ENCODE measurements at regions not wholly inside any gene's neighbourhood (a gene's known extent, or its start where the extent isn't known, plus 50 kb on each side); places are given as distances from the start of the nearest gene placed in this dataset.
A peak's percentile ranks its signal among the peaks of the same experiment; 100 is the strongest.
"Not testable (repeated sequence)": the region's sequence is repeated elsewhere in the genome, so short reads cannot be mapped to it uniquely, and the experiment has no call there.

GRCh38 chr12:63508543-63508942 lies 159.8 kb downstream of the DPY19L2 start:
- intact Hi-C loops (cut with DNase I), result no loop called here
- no peak for DNase-seq

- intact Hi-C loops (cut with DNase I), result no loop called here
- peak in 2 of 10 donors; percentile 61 to 81 for DNase-seq
These were observed 168.7 kb downstream of the DPY19L2 start for GRCh38 chr12:63499567-63499966.

- DNase-seq, result no peak
- intact Hi-C loops (cut with DNase I), result no loop called here
These were observed 170.1 kb downstream of the DPY19L2 start for GRCh38 chr12:63498239-63498638.

- no peak for DNase-seq
- intact Hi-C loops (cut with DNase I), result no loop called here
These were observed 171.6 kb downstream of the DPY19L2 start for GRCh38 chr12:63496654-63497053.

GRCh38 chr12:63495974-63496373 lies 172.3 kb downstream of the DPY19L2 start:
- intact Hi-C loops (cut with DNase I), result no loop called here
- DNase-seq, result no peak

GRCh38 chr12:63493357-63493756 lies 174.9 kb downstream of the DPY19L2 start:
- intact Hi-C loops (cut with DNase I); DNase-seq: not testable (repeated sequence)

GRCh38 chr12:63480186-63480585 lies 188.1 kb downstream of the DPY19L2 start:
- DNase-seq, result no peak
- intact Hi-C loops (cut with DNase I), result no loop called here

GRCh38 chr12:63470161-63470560 lies 198.1 kb downstream of the DPY19L2 start:
- intact Hi-C loops (cut with DNase I), result no loop called here
- DNase-seq, result no peak

- intact Hi-C loops (cut with DNase I), result no loop called here
- no peak for DNase-seq
These were observed 200.3 kb downstream of the DPY19L2 start for GRCh38 chr12:63467951-63468350.

- DNase-seq, result no peak
- intact Hi-C loops (cut with DNase I), result no loop called here
These were observed 210.4 kb downstream of the DPY19L2 start for GRCh38 chr12:63457857-63458256.

- intact Hi-C loops (cut with DNase I), result no loop called here
These were observed 210.9 kb downstream of the DPY19L2 start for GRCh38 chr12:63457428-63457827.

GRCh38 chr12:63450816-63451215 lies 217.5 kb downstream of the DPY19L2 start:
- DNase-seq, result no peak
- intact Hi-C loops (cut with DNase I), result no loop called here

More at GRCh38 chr12:63457428-63457827, 210.9 kb downstream of the DPY19L2 start:
- no peak for DNase-seq

GRCh38 chr12:63450334-63450733 lies 218.0 kb downstream of the DPY19L2 start:
- DNase-seq, result no peak
- intact Hi-C loops (cut with DNase I), result no loop called here

GRCh38 chr12:63445224-63445880 lies 222.9 kb downstream of the DPY19L2 start:
- intact Hi-C loops (cut with DNase I), result no loop called here
- DNase-seq, result no peak

- intact Hi-C loops (cut with DNase I), result no loop called here
- DNase-seq, result no peak
These were observed 228.2 kb downstream of the DPY19L2 start for GRCh38 chr12:63440048-63440447.

- intact Hi-C loops (cut with DNase I), result not testable (repeated sequence)
- DNase-seq, result peak in 2 of 10 donors; percentile 76 to 79
These were observed 233.9 kb downstream of the DPY19L2 start for GRCh38 chr12:63434384-63434783.

- DNase-seq; intact Hi-C loops (cut with DNase I): not testable (repeated sequence)
These were observed 240.3 kb downstream of the DPY19L2 start for GRCh38 chr12:63427969-63428368.

- DNase-seq; intact Hi-C loops (cut with DNase I): not testable (repeated sequence)
These were observed 241.3 kb downstream of the DPY19L2 start for GRCh38 chr12:63427029-63427428.

GRCh38 chr12:63424671-63425070 lies 243.6 kb downstream of the DPY19L2 start:
- DNase-seq, result no peak
- intact Hi-C loops (cut with DNase I), result no loop called here

GRCh38 chr12:63423839-63424238 lies 244.5 kb downstream of the DPY19L2 start:
- intact Hi-C loops (cut with DNase I), result no loop called here
- no peak for DNase-seq

GRCh38 chr12:63420206-63420644 lies 248.1 kb downstream of the DPY19L2 start:
- no peak for DNase-seq
- intact Hi-C loops (cut with DNase I), result no loop called here

GRCh38 chr12:63419154-63419553 lies 249.1 kb downstream of the DPY19L2 start:
- DNase-seq, result no peak
- intact Hi-C loops (cut with DNase I), result no loop called here

- DNase-seq, result no peak
- intact Hi-C loops (cut with DNase I), result no loop called here
These were observed 251.5 kb downstream of the DPY19L2 start for GRCh38 chr12:63416788-63417187.
